Keratinocyte (primary cell): ENCODE measurements at regions not wholly inside any gene's neighbourhood (a gene's known extent, or its start where the extent isn't known, plus 50 kb on each side); places are given as distances from the start of the nearest gene placed in this dataset.

ENCODE experiments used
- DNase-seq: peaks from one replicate; pipeline ENCODE4 v3.0.0-alpha.2; 2011; ENCODE audit warnings: low read depth, missing footprints, low spot score
- FAIRE-seq: peaks from 2 replicates; lab custom pipeline; 2011; peaks lifted over from hg19 to GRCh38; lab: Jason Lieb, UNC
- H2AFZ ChIP-seq: 2 replicates; pipeline ENCODE4 v1.6.0; 2012; ENCODE audit warnings: low read length, control low read depth, inconsistent platforms; ENCODE audit not compliant: control insufficient read depth
- H3K27ac ChIP-seq: 2 replicates; pipeline ENCODE4 v1.5.1; 2011; ENCODE audit warnings: low read length; ENCODE audit not compliant: control insufficient read depth, insufficient read depth
- H3K27me3 ChIP-seq: 3 replicates; pipeline ENCODE4 v1.6.0; 2011; ENCODE audit warnings: low read length; ENCODE audit not compliant: control insufficient read depth, insufficient read depth; ENCODE audit errors: extremely low read depth
- H3K36me3 ChIP-seq, 2 experiments: 2 replicates in 1 of 2; 3 replicates in 1 of 2; pipeline ENCODE4 v1.5.1; 2011; ENCODE audit warnings: low read length in 2 of 2, mild to moderate bottlenecking in 1 of 2; ENCODE audit not compliant: control insufficient read depth in 2 of 2, insufficient read depth in 2 of 2; ENCODE audit errors: extremely low read depth in 1 of 2
- H3K4me1 ChIP-seq: 3 replicates; pipeline ENCODE4 v1.5.1; 2011; ENCODE audit warnings: low read length; ENCODE audit not compliant: control insufficient read depth, insufficient read depth; ENCODE audit errors: extremely low read depth
- H3K4me2 ChIP-seq: 3 replicates; pipeline ENCODE4 v1.6.0; 2011; ENCODE audit warnings: low read depth, low read length; ENCODE audit not compliant: control insufficient read depth, insufficient read depth; ENCODE audit errors: extremely low read depth
- H3K4me3 ChIP-seq, 3 experiments: fragments of 200-600 bp in 1 of 3; sonication (generic) in 1 of 3; 2 replicates in 2 of 3; 3 replicates in 1 of 3; pipeline ENCODE4 v1.5.1; 2011 to 2016; ENCODE audit warnings: low read length in 3 of 3, mild to moderate bottlenecking in 3 of 3, control low read depth in 2 of 3, inconsistent platforms in 1 of 3, low read depth in 1 of 3, mixed read lengths in 1 of 3, mixed run types in 1 of 3, moderate library complexity in 1 of 3; ENCODE audit not compliant: control insufficient read depth in 2 of 3, insufficient read depth in 2 of 3; ENCODE audit errors: extremely low read depth in 1 of 3
- H3K79me2 ChIP-seq: 2 replicates; pipeline ENCODE4 v1.6.0; 2012; ENCODE audit warnings: low read length; ENCODE audit not compliant: control insufficient read depth, insufficient read depth
- H3K9ac ChIP-seq: 3 replicates; pipeline ENCODE4 v1.6.0; 2011; ENCODE audit warnings: low read length; ENCODE audit not compliant: control insufficient read depth, insufficient read depth; ENCODE audit errors: extremely low read depth
- H3K9me1 ChIP-seq: 3 replicates; pipeline ENCODE4 v1.6.0; 2011; ENCODE audit warnings: low read length; ENCODE audit not compliant: control insufficient read depth, insufficient read depth; ENCODE audit errors: extremely low read depth
- H3K9me3 ChIP-seq: 2 replicates; pipeline ENCODE4 v1.5.1; 2012; ENCODE audit warnings: low read depth, low read length; ENCODE audit not compliant: control insufficient read depth
- H4K20me1 ChIP-seq: 3 replicates; pipeline ENCODE4 v1.6.0; 2011; ENCODE audit warnings: low read length; ENCODE audit not compliant: control insufficient read depth, insufficient read depth; ENCODE audit errors: extremely low read depth
- CTCF ChIP-seq, 3 experiments: IDR thresholded peaks in 1 of 3; conservative IDR thresholded peaks in 1 of 3; optimal IDR thresholded peaks in 1 of 3; 2 replicates in 2 of 3; 3 replicates in 1 of 3; pipeline versions ENCODE3 to v1.5.1; 2011; ENCODE audit warnings: low read length in 3 of 3, mild to moderate bottlenecking in 3 of 3, moderate library complexity in 2 of 3, control low read depth in 1 of 3, inconsistent platforms in 1 of 3; ENCODE audit not compliant: insufficient read depth in 2 of 3; ENCODE audit errors: extremely low read depth in 1 of 3
- EZH2 ChIP-seq: IDR thresholded peaks from one replicate; pipeline ENCODE4 v1.6.1; 2012; ENCODE audit warnings: inconsistent platforms, mild to moderate bottlenecking, low read length, moderate library complexity
- dilution Hi-C: fragments of 300-500 bp; cut with MboI; formaldehyde crosslinking; loops from one replicate; pipeline ENCODE4 v1.7.0; 2020; ENCODE audit warnings: low sequenced_read_pairs; ENCODE audit not compliant: extremely low pct_ligation_motif_present

- dilution Hi-C loops, result no loop called here
- FAIRE-seq, result no peak
Measured at GRCh38 chrX:150205011-150205410, 158.1 kb upstream of the MAMLD1 start.

GRCh38 chrX:150207733-150208132 lies 155.4 kb upstream of the MAMLD1 start:
- Histone ChIP-seq H4K20me1 (no peaks in the 10 kb centered on the region), H3K27me3 (no peaks in the 10 kb centered on the region), H3K4me3 (no peak overlapping the region), H3K27ac (no peak overlapping the region), H3K9me3 (no peaks in the 10 kb centered on the region), H3K4me2 (no peak overlapping the region), H2AFZ (no peak overlapping the region), H3K4me1 (peaks cover 4% of the 10 kb centered on the region), H3K9me1 (no peaks in the 10 kb centered on the region), H3K36me3 (no peaks in the 10 kb centered on the region), H3K79me2 (no peaks in the 10 kb centered on the region), H3K9ac (no peak overlapping the region)
- no peak for FAIRE-seq
- TF ChIP-seq EZH2 (no peak), CTCF (optimal IDR thresholded peaks at IDR 0.05 in 1 of 3, IDR thresholded peaks at IDR 0.05 in 1 of 3, conservative IDR thresholded peaks at IDR 0.05 in 1 of 3; ENCODE audit: extremely low read depth in 1 of 3, insufficient read depth in 2 of 3, low read length in 3 of 3) (no peak)
- no peak for DNase-seq
- dilution Hi-C loops, result no loop called here

More at GRCh38 chrX:150205011-150205410, 158.1 kb upstream of the MAMLD1 start:
- Histone ChIP-seq H3K79me2 (no peaks in the 10 kb centered on the region), H3K36me3 (no peaks in the 10 kb centered on the region), H3K4me1 (peaks cover 28% of the 10 kb centered on the region), H3K27me3 (no peaks in the 10 kb centered on the region), H3K4me2 (no peak overlapping the region), H3K4me3 (no peak overlapping the region), H3K9me3 (no peaks in the 10 kb centered on the region), H4K20me1 (no peaks in the 10 kb centered on the region), H2AFZ (no peak overlapping the region), H3K27ac (no peak overlapping the region), H3K9me1 (no peaks in the 10 kb centered on the region), H3K9ac (no peak overlapping the region)
- TF ChIP-seq CTCF (optimal IDR thresholded peaks at IDR 0.05 in 1 of 3, IDR thresholded peaks at IDR 0.05 in 1 of 3, conservative IDR thresholded peaks at IDR 0.05 in 1 of 3; ENCODE audit: extremely low read depth in 1 of 3, insufficient read depth in 2 of 3, low read length in 3 of 3) (no peak), EZH2 (no peak)
- DNase-seq, result no peak
